ENCODE measurements at regions not wholly inside any gene's neighbourhood (a gene's known extent, or its start where the extent isn't known, plus 50 kb on each side); places are given as distances from the start of the nearest gene placed in this dataset.
"Not testable (repeated sequence)": the region's sequence is repeated elsewhere in the genome, so short reads cannot be mapped to it uniquely, and the experiment has no call there.

DNA sequence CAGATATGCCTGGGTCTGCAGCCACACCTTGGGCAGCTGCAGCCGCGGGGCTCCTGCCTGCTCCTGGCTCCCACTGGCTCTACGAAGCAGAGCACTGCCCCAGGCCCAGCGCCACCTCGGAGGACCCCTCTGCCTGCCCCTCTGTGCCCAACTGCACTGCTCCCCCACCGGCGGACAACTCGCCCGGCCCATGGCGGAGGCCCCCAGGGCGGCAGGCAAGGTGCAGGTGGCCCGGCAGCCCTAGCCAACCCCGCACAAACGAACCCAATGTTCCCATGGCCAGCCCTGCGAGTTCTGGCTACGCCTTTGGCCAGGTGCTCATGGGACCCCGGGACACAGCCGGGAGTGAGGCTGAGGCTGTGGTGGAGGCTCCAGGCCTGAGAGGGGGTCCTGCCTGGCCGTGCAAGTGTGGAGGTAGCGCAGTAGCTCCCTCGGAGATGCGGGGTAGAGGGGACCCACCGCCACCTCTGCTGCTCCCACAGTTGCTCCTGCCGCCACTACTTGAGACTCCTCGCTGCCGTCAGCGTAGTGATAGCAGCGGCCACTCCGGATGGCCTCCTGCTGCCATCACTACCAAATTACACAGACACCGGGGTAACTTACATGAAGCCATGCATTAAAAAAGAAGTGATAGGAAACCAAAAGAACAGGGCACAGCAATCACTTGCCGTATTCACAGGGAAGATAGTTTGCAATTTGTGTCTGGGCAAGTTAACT, 97.3 kb upstream of the SP4 start:
- DNase-seq: no peak

DNA sequence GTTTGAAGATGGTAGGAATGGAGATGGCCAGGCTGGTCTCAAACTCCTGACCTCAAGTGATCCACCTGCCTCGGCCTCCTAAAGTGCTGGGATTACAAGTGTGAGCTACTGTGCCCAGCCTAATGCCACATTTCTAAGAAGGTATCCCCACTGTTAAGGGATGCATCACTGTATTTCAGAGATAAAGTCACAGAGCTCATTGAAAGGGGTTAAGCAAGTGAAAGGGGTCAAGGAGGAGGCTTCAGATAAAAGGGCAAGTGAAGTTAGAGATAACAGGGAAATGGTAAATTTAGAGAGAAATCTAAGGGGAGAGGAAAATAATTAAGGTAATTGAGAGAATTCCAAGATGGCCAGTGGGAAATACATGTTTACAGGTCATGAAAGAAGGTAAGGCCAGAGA, 93.0 kb upstream of the SP4 start:
- DNase-seq: no peak

DNA sequence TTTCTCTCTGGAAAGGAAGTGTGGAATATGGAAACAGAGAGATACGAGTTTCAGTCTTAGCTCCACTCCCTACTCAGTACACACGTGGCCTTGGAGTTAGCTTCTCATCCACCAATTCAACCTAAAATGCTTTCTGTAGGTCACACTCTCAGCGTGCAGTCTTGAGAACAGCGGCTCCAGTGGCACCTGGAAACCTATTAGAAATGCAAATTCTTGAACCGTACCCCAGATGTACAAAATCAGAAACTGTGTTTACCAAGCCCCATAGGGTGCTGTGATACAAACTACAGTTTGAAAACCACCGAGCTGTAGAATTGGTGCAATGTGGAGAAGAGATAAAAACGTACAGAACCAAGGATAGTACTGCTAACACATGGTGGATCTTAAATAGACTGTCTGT, 91.1 kb upstream of the SP4 start:
- DNase-seq: no peak

DNA sequence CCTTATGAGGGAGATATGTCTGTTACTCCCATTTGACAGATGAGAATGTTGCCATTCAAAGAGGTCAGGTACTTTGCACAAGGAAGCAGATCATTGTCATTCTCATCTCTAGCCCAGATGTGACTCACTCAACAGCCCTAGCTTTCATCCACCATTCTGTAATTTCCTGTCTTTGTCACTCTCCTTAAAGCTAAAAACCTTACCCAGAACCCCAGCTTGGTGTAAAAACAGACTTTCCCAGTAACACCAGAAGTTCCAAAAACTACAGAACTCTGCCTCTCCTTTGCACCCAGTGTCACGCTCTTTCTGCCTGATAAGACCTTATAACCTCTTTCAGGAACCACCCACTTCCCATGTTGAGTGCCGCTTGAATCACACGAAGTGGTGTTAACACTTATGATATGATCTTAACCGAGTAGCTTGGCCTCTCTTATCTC, 89.1 kb upstream of the SP4 start:
- DNase-seq: no peak

DNA sequence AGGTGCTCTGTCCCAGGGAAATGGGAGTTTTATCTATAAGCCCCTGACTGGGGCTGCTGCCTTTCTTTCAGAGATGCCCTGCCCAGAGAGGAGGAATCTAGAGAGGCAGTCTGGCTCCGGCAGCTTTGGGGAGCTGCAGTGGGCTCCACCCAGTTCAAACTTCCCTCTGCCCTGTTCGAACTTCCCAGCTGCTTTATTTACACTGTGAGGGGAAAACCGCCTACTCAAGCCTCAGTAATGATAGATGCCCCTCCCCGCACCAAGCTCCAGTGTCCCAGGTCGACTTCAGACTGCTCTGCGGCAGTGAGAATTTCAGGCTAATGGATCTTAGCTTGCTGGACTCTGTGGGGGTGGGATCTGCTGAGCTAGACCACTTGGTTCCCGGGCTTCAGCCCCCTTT, 83.0 kb upstream of the SP4 start:
- not testable (repeated sequence) for DNase-seq

DNA sequence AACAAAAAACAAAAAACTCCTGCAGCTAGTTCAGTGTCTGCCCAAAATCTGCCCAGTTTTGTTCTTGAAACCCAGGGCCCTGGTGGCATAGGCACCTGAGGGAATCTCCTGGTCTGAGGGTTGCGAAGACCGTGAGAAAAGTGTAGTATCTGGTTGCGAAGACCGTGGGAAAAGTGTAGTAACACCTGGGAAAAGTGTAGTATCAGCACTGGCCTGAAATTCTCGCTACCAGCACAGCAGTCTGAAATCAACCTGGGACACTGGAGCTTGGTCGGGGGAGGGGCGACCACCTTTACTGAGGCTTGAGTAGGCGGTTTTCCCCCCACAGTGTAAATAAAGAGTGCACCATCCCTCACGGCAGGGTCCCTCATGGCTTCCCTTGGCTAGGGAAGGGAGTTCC, 82.5 kb upstream of the SP4 start:
- DNase-seq: no peak

DNA sequence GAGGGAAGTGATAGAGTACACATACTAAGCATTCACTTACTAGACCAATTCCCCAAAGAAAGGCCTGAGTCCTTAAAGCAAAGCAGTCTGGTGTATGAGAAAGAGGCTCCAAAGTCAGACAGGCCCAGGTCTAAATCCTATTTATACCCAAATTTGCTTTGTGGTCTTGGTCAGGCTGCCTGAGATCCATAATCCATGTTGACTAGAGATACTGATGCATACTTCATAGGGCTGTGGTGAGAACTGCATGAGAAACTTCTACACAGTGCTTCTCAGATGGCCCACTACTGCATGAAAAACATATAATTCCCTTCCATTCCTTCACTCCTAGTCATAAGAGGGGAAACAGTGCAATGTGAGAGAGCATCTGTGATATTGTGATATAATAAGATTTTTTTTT, 81.6 kb upstream of the SP4 start:
- no peak for DNase-seq

DNA sequence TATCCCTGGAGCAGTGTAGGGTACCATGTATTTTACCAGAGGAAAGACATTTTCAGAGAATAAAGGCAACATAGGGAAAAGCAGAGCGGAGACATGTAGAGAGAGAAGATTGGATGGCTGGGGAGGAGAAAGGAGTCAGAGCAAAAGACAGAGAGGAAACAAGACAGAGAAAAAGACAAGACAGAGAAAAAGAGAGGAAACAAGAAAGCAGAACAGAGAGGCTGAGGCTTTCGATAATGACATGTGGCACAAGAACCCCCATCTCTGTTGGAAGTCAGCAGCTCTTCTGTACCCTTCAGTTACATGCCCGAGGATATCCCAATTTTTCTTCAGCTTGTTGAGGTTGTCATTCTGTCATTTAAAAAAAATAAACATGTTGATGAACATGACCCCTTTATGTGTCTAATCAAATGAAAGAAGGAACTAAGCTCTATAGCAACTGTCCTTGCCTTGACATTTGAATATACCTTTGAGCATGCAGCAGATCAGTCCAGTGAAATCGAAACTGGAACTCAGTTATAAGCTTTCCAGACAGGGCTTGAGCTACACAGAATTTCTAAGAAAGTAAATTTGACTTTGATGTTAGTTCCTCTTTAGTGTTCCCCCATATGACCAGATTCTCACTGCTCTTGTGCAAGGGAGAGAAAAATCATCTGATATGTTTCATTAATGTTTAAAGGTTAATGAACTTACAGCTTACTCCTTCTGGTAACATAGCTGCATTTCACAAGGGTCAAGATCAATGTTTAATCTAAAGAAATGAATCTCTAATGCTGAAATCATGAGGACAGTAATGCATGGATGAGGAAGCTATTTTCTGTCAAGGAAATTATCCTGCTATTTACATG, 75.1 kb upstream of the SP4 start:
- no peak for DNase-seq

DNA sequence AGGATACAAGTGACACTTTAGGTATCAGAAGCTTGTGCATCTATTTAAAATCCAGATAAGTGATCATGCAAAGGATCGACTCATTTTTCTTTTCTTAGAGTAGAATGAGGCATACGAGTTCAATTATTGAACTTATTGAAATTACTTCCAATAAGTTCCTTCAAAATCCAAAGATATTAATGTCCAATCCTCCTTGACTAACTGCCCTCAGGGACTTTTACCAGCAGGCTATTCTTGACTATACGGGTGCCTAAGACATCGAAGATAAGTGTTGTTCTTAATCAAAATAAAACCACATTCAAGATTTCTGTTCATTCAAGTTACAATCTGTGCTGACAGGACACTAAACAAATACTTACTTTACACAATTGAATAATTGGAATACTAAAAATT, 74.5 kb upstream of the SP4 start:
- no peak for DNase-seq

DNA sequence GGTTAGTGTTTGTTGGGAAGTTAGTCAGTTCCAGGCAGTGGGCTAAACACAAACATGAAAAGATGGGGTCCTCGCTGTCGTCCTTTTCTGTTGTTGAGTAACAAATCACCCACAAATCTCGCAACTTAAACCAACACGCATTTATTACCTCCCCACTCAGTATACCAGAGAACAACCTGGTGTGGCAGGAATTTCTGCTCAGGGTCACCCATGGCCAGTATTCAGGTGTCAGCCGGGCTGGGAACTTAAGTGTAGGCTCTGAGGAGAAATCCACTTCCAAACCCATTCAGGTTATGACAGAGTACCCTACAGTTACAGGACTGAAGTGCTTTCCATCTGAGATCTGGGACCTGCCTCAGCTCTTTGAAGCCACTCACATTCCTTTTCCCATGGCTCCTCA, 73.6 kb upstream of the SP4 start:
- DNase-seq: no peak

DNA sequence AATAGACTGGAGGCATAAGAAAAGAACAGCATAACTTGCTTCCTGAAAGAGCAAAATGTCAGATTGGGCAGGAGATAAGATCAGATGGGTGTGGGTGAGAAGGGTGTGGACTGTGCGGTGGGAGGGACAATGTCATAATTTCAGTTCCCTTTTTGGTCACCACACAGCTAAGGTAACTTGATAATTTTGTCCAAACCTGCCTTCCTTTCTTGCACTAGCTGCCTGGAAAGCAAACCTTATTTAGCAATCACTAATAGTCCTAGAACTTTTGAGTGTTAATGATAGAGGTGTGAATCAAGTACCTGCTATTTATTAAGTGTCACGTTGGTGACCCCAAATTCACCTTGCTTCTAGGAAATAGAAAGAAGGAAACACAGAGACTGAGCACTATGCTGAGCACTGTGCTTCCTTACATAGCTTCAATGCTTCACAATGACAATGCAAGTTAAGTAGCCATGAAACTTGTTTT, 72.4 kb upstream of the SP4 start:
- no peak for DNase-seq

DNA sequence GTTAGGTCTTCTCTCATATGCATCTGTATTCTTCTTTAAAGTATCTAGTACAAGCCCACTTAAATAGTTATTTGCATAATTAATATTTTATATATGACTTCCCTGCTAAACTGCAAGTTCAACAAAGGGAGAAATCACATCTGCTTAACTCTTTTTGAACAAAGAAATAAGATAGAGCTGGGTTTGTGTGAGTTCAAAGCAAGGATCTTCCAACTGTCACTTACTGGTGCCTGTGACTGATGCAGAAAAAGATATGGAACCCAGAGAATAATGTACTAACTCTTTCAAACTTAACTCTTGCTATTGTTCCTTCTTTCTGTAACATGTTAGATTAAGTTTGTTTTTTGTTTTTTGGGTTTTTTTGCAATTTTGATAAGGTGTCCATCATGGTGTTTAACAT, 71.3 kb upstream of the SP4 start:
- no peak for DNase-seq

DNA sequence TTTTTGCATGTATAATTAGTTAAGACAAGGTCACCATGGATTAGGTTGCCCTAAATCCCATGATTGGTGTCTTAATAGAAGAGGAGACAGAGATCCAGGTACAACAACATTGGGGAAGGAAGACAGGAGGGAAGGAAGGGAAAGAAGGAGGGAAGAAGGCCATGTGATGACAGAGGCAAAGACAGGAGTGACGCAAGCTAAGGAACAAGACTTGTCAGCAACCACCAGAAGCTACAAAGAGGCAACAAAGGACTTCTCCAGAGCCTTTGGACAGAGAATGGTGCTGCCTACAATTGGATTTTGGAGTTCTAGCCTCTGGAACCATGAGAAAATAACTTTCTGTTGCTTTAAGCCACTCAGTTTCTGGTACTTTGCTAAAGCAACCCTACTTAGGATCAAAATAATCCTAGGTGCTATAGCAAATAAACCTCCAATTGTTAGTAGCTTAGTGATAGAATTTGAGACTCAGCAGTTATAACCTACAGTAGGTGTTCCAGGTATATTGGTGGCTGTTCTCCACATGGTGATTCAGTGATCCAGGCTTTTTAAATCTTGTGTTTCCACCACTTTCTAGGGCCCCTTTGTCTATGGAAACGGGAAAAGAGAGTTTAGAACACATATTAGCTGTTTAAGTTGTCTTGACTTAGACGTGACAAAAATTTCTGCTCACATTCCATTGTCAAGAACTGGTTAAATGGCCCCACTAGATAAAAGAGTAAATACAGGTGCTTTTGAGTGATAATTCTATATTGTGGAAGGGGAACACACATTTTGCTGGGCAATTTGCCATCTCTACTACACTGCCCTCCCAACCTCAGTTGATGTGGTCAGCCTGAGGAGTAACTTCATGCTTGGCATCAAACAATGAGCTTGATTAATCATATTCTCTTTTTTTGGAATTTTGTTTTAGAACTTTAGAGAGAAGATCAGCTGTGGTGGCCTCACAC, 70.5 kb upstream of the SP4 start:
- DNase-seq: no peak

DNA sequence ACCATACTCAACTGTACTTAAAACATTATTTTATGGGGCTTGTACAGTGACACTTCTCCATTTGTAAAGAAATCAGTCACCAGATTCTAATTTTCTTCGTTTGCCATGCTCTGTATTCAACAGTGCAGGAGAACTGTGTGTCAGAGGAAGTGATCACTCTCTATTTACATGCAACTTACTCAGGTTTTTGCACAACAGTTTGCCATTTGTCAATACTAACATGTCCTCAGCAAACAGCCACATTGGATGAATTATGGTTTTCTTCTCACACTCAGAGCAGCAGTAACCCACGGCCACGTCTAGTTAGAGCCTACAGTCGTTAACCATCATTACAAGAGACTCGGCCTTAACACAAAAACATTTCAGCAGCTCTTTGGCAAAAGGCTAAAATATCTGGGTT, 69.2 kb upstream of the SP4 start:
- no peak for DNase-seq

DNA sequence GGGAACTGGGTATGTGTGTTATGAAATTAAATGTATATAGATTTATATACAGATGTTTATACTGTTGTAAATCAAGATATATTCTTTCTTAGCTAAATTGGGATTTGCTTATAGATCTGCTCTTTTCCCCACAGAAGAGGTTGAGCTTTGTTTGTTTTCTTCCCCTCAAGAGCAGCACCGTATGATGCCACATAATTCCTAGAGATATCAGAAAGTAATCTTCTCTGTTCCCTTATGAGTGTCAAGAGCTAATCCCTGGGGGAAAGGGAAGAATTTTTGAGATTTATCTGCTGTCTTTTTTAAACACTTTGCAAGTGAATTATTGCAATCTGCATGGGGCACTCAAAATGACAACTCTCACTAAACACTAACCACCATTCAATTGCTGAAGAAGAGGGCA, 68.7 kb upstream of the SP4 start:
- no peak for DNase-seq

DNA sequence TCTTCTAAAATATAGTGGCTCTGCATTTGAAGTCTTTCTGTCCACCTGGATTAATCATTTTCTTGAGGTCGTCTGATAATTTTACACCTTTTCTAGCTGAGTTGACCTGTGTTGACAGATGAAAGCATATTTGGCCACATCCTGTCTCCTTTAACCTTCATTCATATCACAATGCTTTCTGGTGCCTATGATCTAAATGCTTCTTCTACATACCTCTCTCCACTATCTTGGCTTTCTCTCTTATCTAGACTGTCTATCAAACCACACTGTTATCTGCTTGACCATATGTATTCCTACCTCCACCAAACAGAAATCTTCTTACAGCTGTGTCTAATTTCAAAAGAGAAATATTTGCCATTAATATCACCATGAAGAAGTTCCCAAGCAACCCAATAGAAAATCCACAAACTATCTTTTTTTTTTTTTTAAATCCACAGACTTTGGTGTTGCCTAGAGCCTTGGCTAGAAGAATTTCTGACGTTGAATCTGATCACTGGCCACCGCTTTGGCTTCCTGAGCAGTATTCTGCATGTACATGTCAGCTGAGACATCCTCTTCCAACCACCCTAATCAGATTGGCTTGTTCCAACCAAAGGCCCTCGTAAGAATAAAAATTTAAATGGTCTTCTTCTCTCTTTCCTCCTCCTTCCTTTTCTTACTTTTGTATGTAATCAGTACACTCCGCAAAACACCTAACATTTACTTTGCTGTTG, 66.3 kb upstream of the SP4 start:
- no peak for DNase-seq

DNA sequence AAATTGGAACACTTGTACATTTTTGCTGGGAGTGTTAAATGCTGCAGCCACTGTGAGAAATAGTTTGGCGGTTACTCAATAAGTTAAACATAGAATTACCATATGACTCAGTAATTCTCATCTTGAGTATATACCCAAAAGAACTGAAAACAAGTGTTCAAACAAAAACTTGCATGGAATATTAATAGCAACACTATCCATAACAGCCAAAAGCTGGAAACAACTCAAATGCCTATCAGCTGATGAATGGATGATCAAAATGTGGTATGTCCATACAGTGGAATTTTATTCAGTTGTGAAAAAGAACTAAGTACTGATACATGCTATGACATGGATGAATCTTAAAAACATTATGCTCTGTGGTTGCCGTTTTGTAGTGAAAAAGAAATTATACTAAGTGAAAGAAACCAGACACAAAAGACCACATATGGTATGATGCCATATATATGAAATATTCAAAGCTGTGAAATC, 63.0 kb upstream of the SP4 start:
- DNase-seq: no peak

DNA sequence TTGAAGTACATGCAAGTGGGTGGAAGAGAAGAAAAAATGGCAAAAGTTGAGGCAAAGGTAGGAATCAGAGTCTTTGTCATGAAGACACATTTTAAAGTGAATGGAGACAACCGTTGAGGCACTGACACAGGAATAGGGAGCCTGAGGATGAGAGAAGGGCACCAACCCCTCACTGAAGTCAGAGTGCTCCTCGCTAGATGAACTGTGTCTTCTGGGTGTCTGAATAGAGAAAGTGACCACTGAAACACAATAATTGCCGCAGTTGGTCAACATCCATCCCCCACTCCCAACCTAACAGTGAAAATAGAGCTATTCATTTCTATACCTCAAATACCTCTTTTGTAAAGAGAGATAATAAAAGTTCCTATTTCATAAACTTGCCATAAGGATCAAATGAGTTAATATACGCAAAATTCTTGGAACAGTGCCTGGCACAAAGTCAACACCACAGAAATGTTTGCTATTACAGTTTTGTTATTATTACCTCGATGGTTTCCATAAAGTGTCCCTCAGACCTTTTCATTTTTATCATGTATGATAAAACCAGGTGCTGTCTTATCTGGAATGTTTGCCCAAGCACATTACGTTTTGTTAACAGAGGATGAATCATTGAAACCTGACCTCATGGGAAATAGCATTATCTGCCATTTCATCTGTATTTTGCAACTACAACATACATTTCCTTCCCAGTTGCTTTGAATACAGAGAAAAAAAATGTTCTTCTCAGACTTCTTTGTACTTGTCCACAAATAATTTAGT, 61.8 kb upstream of the SP4 start:
- no peak for DNase-seq

DNA sequence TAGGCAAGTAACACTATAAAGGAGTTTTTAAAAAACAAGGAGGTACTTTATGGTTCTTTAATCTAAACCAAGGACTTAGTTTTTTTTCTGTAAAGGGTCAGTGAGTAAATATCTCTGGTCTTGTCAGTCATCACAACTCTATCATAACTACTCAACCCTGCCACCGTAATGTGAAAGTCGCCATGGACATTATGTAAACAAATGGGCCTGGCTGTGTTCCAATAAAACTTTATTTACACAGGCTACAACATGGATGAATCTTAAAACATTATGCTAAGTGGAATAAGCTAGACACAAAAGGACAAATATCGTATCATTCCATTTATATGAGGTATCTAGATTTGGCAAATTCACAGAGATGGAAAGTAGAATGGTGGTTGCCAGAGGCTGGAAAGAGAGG, 60.8 kb upstream of the SP4 start:
- DNase-seq: no peak

DNA sequence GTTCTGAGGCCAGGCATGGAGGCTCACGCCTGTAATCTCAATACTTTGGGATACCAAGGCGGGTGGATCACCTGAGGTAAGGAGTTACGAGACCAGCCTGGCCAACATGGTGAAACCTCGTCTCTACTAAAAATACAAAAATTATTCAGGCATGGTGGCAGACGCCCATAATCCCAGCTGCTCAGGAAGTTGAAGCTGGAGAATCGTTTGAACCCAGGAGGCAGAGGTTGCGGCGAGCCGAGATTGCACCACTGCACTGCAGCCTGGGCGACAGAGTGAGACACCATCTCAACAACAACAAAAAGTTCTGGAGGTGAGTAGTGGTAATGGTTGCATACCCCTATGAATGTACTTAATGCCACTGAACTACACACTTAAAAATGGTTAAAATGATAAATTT, 60.3 kb upstream of the SP4 start:
- no peak for DNase-seq

DNA sequence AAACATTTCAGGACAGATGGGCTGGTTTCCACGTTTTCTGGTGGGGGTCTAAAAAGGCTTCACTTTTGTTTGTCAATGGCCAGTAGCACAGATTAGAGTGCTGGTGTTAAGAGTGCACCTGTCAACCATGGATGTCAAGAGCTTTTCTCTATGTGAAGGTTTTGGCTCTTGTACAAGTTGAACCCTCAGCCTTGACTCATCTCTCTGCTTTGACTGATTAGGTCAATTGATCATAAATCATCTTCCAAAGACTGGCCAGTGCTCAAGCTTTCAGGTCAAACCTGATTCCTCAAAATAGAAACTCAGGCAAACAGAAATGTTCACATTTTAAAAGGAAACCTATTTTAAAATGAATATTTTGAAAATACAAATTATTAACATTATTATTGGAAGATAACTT, 59.6 kb upstream of the SP4 start:
- DNase-seq: no peak

Data from fibroblast of skin of right quadriceps (primary cell).